CD4-positive, alpha-beta T cell (primary cell): ENCODE measurements at regions not wholly inside any gene's neighbourhood (a gene's known extent, or its start where the extent isn't known, plus 50 kb on each side); places are given as distances from the start of the nearest gene placed in this dataset.
A peak's percentile ranks its signal among the peaks of the same experiment; 100 is the strongest.

Source experiments
- ATAC-seq: fragments of 200-7000 bp; cut with Tn5 transposase; one replicate; pipeline ENCODE4 v1.10.0; 2022; ENCODE audit warnings: mild to moderate bottlenecking; ENCODE audit not compliant: poor library complexity
- CTCF ChIA-PET: fragments of 350-600 bp; sonication (Branson Sonifier 250); formaldehyde crosslinking; loops from one replicate; lab custom pipeline; 2021; ENCODE audit warnings: antibody characterized with exemption, inconsistent platforms; lab: Charles Lee
- POLR2A ChIA-PET: fragments of 350-600 bp; sonication (Branson Sonifier 250); formaldehyde crosslinking; loops from one replicate; lab custom pipeline; 2021; ENCODE audit warnings: antibody characterized with exemption, inconsistent platforms; lab: Charles Lee
- DNase-seq, 14 experiments: peaks; one replicate each; pipeline ENCODE4 v3.0.0-alpha.2; 2013 to 2020; ENCODE audit warnings: mixed read lengths in 2 of 14
- H3K27ac ChIP-seq, 2 donors: one replicate each; pipeline versions ENCODE4 v1.5.1 to v1.7.0; 2013; ENCODE audit warnings: low read length in 2 of 2, low read depth in 1 of 2, mild to moderate bottlenecking in 1 of 2
- H3K27me3 ChIP-seq, 2 experiments: 1 replicate in 1 of 2; 2 replicates in 1 of 2; pipeline versions ENCODE4 v1.6.1 to v1.7.0; 2013; ENCODE audit warnings: low read length in 2 of 2, control low read depth in 1 of 2, mild to moderate bottlenecking in 1 of 2, moderate library complexity in 1 of 2; ENCODE audit not compliant: insufficient read depth in 2 of 2, control insufficient read depth in 1 of 2
- H3K36me3 ChIP-seq: one replicate; pipeline ENCODE4 v1.6.1; 2013; ENCODE audit warnings: low read length, control low read depth; ENCODE audit not compliant: insufficient read depth
- H3K4me1 ChIP-seq: one replicate; pipeline ENCODE4 v1.6.1; 2013; ENCODE audit warnings: low read length, control low read depth; ENCODE audit not compliant: insufficient read depth
- H3K4me3 ChIP-seq: one replicate; pipeline ENCODE4 v1.5.1; 2013; ENCODE audit warnings: mild to moderate bottlenecking, low read length, moderate library complexity
- H3K9me3 ChIP-seq, 2 experiments: 1 replicate in 1 of 2; 2 replicates in 1 of 2; pipeline versions ENCODE4 v1.6.1 to v1.7.0; 2013; ENCODE audit warnings: low read length in 2 of 2, mild to moderate bottlenecking in 2 of 2, control low read depth in 1 of 2, moderate library complexity in 1 of 2; ENCODE audit not compliant: control insufficient read depth in 1 of 2, insufficient read depth in 1 of 2
- H3K27ac Mint-ChIP-seq: one replicate; pipeline ENCODE4 v1.8.0; 2020; ENCODE audit warnings: mixed read lengths
- H3K27me3 Mint-ChIP-seq: one replicate; pipeline ENCODE4 v1.8.0; 2021; ENCODE audit warnings: mixed read lengths
- H3K36me3 Mint-ChIP-seq: one replicate; pipeline ENCODE4 v1.8.0; 2021; ENCODE audit warnings: low read depth, mixed read lengths
- H3K4me1 Mint-ChIP-seq: one replicate; pipeline ENCODE4 v1.8.0; 2021; ENCODE audit warnings: low read depth, mixed read lengths
- H3K4me3 Mint-ChIP-seq: one replicate; pipeline ENCODE4 v1.8.0; 2020; ENCODE audit warnings: mild to moderate bottlenecking, mixed read lengths
- H3K9me3 Mint-ChIP-seq: one replicate; pipeline ENCODE4 v1.8.0; 2020; ENCODE audit warnings: mixed read lengths
- CTCF ChIP-seq: fragments of 200-600 bp; IDR thresholded peaks from one replicate; pipeline ENCODE4 v1.8.0; 2022; ENCODE audit warnings: antibody characterized with exemption, mild to moderate bottlenecking
- intact Hi-C, 2 experiments: fragments of 100-400 bp; cut with DNase I in 1 of 2; cut with micrococcal nuclease in 1 of 2; formaldehyde crosslinking; loops; one replicate each; pipeline versions ENCODE4 v1.15.1 to v1.9.0; 2023 to 2025; cut with DNase I, micrococcal nuclease

GRCh38 chr12:48286665-48287064 lies 64.1 kb downstream of the ZNF641 start:
- ChIA-PET CTCF (interaction anchor here (1.4 kb wide), 1 partner anchor 167 kb away, joined by 6 read pairs; no protein-coding TSS in a partner anchor), POLR2A (interaction anchor here (1.8 to 2.0 kb wide), 2 partner anchors 87 to 89 kb away, joined by 6 to 11 read pairs; no protein-coding TSS in a partner anchor)
- Mint-ChIP-seq H3K27ac (peak overlapping the region; percentile 81), H3K4me1 (peaks cover 18% of the 10 kb centered on the region), H3K4me3 (no peak overlapping the region), H3K9me3 (no peaks in the 10 kb centered on the region), H3K36me3 (no peaks in the 10 kb centered on the region), H3K27me3 (peaks cover 25% of the 10 kb centered on the region)
- ATAC-seq (no peak), DNase-seq (peak in 2 of 14 experiments; percentile 22 to 29)
- no peak overlapping the region for H3K4me3 ChIP-seq
- H3K36me3 ChIP-seq: no peaks in the 10 kb centered on the region
- no peaks in the 10 kb centered on the region for H3K27me3 ChIP-seq
- no peak overlapping the region for H3K27ac ChIP-seq
- peaks cover 14% of the 10 kb centered on the region for H3K4me1 ChIP-seq
- no peak for TF ChIP-seq CTCF
- H3K9me3 ChIP-seq: peaks cover 0 to 4% of the 10 kb centered on the region in 2 experiments
- intact Hi-C loops: loop anchor here in 1 of 2 experiments (5.0 kb wide), 1 partner anchor 89 kb away; no protein-coding TSS in a partner anchor

GRCh38 chr12:48285751-48286650 lies 64.7 kb downstream of the ZNF641 start:
- Histone ChIP-seq H3K27ac (no peak overlapping the region), H3K36me3 (no peaks in the 10 kb centered on the region), H3K4me1 (peaks cover 14% of the 10 kb centered on the region), H3K9me3 (peaks cover 0 to 4% of the 10 kb centered on the region in 2 experiments), H3K4me3 (no peak overlapping the region), H3K27me3 (no peaks in the 10 kb centered on the region)
- Mint-ChIP-seq H3K9me3 (no peaks in the 10 kb centered on the region), H3K27ac (peak overlapping the region; percentile 81), H3K4me1 (peaks cover 18% of the 10 kb centered on the region), H3K4me3 (peak overlapping the region; percentile 8), H3K27me3 (peaks cover 31% of the 10 kb centered on the region), H3K36me3 (no peaks in the 10 kb centered on the region)
- peak in 5 of 14 experiments; percentile 10 to 59 (median 41) for DNase-seq
- intact Hi-C loops: loop anchor here in 1 of 2 experiments (5.0 kb wide), 1 partner anchor 89 kb away; no protein-coding TSS in a partner anchor
- no peak for TF ChIP-seq CTCF
- CTCF ChIA-PET: interaction anchor here (1.4 kb wide), 1 partner anchor 168 kb away, joined by 6 read pairs; no protein-coding TSS in a partner anchor
- peak; percentile 93 for ATAC-seq
- POLR2A ChIA-PET: interaction anchor here (1.8 to 2.0 kb wide), 2 partner anchors 86 to 88 kb away, joined by 6 to 11 read pairs; no protein-coding TSS in a partner anchor

- DNase-seq: no peak
- intact Hi-C loops: no loop called here
- H3K9me3 ChIP-seq: peaks cover 0 to 4% of the 10 kb centered on the region in 2 experiments
- H3K27me3 ChIP-seq: peaks cover 0 to 6% of the 10 kb centered on the region in 2 experiments
- Mint-ChIP-seq H3K27ac (no peak overlapping the region), H3K4me3 (no peak overlapping the region), H3K27me3 (peaks cover 32% of the 10 kb centered on the region), H3K4me1 (peaks cover 13% of the 10 kb centered on the region), H3K9me3 (peaks cover 9% of the 10 kb centered on the region), H3K36me3 (peaks cover under 1% of the 10 kb centered on the region)
- peaks cover 13% of the 10 kb centered on the region for H3K4me1 ChIP-seq
- no peak for TF ChIP-seq CTCF
- no peaks in the 10 kb centered on the region for H3K36me3 ChIP-seq
- ATAC-seq: no peak
- POLR2A ChIA-PET: no interaction called here
- CTCF ChIA-PET: no interaction called here
- no peak overlapping the region for H3K4me3 ChIP-seq
- H3K27ac ChIP-seq: no peak overlapping the region
These were observed 68.9 kb downstream of the ZNF641 start for GRCh38 chr12:48281811-48282210.
